GM21367 (cell line): ENCODE measurements at regions not wholly inside any gene's neighbourhood (a gene's known extent, or its start where the extent isn't known, plus 50 kb on each side); places are given as distances from the start of the nearest gene placed in this dataset.

Experiments
- ATAC-seq: cut with Tn5 transposase; IDR thresholded peaks from one replicate; pipeline ENCODE4 v1.9.1; 2021; ENCODE audit not compliant: unreplicated experiment

DNA sequence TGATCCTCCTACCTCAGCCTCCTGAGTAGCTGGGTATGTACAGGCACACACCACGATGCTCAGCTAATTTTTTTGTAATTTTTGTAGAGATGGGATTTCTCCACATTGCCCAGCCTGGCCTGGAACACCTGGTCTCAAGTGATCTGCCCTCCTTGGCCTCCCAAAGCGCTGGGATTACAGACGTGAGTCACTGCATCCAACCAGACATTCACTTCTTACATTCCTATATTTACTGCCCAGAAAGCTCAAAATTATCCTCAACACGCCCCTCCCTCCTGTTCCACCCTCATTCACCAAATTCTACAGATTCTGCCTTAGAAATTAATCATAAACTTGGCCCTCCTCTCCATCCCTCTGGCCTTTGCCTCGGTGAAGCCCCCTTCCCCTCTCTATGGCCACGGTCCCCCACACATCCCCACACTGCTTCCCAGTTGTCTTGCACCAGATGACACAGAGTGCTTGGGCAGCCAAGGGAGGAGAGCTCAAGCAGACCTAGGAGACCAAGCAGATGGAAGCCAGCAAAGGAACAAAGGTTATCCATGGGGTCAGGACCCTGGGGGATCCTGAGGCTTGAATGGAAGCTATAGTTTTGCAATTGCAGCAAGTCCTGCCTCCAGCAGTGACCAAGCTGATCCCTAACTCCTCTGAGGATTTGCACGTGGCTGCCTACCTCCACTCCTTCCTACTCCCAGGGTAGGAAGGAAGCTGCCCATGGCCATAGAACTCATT, 213.2 kb upstream of the FOXN3 start:
- ATAC-seq = no peak

GRCh38 chr14:89629383-89629782, 212.3 kb upstream of the FOXN3 start:
- ATAC-seq = no peak

DNA sequence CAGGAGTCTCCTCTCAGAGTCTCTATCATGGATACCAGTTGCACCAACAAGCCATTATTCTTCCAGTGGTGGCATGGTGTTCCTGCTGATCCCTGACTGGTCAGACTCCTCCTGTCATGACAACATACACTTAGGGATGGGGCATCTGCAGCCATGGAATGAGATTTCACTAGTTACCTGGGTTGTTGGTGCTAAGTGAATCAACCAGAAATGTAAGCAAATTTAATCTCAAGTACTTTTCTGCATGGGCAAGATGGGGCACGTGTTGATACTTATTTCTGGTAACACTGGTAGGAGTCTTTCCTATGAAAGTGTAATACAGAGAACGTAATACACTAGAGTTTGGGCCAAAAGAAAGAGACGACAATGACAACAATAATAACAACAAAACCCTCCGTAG, 211.5 kb upstream of the FOXN3 start:
- ATAC-seq = no peak

GRCh38 chr14:89626233-89626806, 209.3 kb upstream of the FOXN3 start:
- no peak for ATAC-seq

GRCh38 chr14:89625731-89626232, 208.7 kb upstream of the FOXN3 start:
- ATAC-seq = no peak

DNA sequence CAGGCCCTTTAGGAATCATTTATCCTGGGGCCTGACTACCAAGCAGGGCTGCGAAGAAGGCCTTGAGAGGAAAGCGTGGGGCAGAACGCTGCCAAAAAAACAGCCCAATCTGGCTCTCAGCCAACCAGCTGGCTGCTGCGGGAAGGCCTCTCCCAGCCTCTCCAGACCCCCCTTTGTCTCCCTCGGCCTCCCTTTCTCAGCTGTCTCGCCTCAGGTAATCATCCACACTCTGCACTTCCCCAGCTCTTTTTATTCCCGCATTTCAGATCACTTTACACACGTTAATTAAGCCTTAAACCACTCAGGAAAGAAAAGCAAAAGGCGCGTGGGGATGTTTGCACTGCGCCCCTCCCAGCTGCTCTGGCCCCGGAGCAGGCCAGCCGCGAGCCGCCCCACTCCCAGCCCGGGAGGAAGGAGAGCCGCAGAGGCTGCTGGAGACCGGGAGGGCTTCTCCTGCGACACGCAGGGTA, 208.2 kb upstream of the FOXN3 start:
- ATAC-seq = no peak

- ATAC-seq = no peak
Observed at GRCh38 chr14:89624500-89625156, 207.6 kb upstream of the FOXN3 start.

GRCh38 chr14:89621791-89622638, 205.0 kb upstream of the FOXN3 start:
- no peak for ATAC-seq

DNA sequence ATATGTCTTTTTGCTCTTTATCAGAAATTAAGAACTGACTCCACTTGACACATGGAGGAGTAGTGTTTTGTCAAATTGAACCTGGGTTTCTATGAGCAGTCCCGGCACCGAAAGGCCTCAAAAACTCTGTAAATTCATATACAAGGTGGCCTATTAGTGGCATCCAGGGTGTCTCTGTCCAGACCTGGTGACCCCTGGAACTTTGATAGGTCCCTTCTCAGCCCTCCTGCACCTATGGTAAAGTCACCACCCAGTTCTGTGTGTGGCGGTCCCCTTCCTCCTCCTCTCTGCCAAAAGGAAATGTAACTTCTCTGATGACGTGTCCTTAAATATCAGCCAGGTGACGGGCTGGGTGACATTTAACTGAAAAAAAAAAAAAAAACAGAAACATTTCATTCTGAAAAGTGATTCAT, 204.0 kb upstream of the FOXN3 start:
- ATAC-seq = no peak

DNA sequence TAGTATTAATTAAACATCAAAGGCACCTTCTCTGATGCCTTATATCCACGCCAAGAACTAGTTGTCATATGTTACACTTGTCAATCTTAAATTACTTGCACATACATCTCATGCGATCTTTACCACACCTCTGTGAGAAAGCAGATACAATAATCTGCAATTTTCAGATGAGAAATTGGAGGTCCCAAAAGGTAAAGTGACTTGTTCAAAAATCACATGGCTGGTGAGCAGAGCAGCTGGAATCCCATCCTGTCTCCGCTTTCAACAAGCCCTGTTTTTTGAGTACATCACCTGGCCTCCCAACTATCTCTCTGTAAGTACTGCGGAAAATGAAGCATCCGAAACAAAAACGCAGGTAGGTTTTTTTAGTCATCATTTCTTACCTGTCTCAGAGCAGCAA, 203.4 kb upstream of the FOXN3 start:
- no peak for ATAC-seq

GRCh38 chr14:89619596-89619995, 202.6 kb upstream of the FOXN3 start:
- no peak for ATAC-seq

GRCh38 chr14:89618811-89619551, 201.9 kb upstream of the FOXN3 start:
- ATAC-seq = peak; percentile 51

DNA sequence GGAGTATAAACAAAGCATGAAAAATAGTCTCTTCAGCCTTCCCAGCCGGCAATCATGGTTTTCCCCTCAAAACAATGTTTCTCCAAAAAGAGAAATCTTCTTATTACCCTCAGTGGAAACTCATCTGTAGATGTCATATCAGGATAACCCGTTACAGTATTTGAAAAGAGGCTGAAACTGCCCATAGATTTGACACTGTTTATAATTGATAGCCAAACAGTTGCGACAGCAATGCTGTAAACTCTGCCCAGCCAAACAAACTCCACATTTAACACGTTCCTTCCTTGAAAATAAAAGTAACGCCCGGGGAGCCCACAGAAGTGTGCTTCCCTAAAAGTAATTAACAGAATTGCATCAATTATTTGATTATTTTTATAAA, 201.3 kb upstream of the FOXN3 start:
- no peak for ATAC-seq

GRCh38 chr14:89617481-89618329, 200.7 kb upstream of the FOXN3 start:
- no peak for ATAC-seq

GRCh38 chr14:89616852-89617341, 199.9 kb upstream of the FOXN3 start:
- ATAC-seq = peak; percentile 41

DNA sequence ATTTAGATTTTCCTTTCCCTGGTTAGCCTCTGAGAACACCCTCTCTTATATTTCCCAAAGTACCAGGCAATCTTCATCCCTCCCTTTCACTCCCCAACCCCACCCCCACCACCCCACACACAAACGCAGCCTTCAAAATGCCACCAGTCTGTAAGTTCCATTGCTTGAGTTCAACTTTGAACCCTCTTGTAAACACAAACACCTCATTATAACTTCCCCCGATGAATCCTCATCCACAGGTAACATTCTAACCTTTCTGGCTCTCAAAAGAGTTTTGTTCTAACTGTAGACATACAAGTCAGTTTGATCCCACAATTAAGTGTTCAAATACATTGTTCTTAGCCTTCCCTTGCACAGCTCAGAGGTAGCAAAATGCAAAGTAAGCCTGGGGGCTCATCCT, 199.4 kb upstream of the FOXN3 start:
- ATAC-seq = no peak

DNA sequence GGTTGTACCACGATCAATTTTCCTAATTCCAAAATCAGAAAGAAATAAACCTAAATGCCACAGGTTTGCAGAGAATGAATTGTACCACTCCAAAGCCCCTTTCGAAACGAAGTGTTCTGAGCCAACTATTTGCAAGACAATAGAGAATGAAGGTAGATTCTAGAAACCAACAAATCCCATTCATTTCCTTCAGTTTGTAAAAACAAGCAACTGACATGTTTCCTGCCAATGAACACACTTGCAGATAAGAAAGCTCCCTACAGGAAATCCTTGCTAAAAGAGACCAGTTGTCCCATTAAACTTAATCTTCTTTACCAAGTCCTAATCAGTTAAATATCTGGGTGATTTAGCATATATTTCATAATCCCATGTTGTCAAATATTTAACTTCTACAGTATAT, 198.4 kb upstream of the FOXN3 start:
- ATAC-seq = no peak

- no peak for ATAC-seq
Observed at GRCh38 chr14:89614009-89614691, 197.1 kb upstream of the FOXN3 start.
